NT2/D1 (cell line): ENCODE measurements at regions not wholly inside any gene's neighbourhood (a gene's known extent, or its start where the extent isn't known, plus 50 kb on each side); places are given as distances from the start of the nearest gene placed in this dataset.

Experiments
- DNase-seq: peaks from one replicate; pipeline ENCODE4 v3.0.0-alpha.2; 2011; ENCODE audit warnings: low read depth, low spot score
- H3K27me3 ChIP-seq: 2 replicates; pipeline ENCODE4 v1.6.0; 2011; ENCODE audit warnings: mild to moderate bottlenecking; ENCODE audit not compliant: insufficient read length, insufficient read depth
- H3K36me3 ChIP-seq: 2 replicates; pipeline ENCODE4 v1.6.1; 2011; ENCODE audit warnings: mild to moderate bottlenecking, low read length, mixed read lengths; ENCODE audit not compliant: insufficient read depth, insufficient read length
- H3K4me1 ChIP-seq: 2 replicates; pipeline ENCODE4 v1.5.1; 2011; ENCODE audit not compliant: insufficient read depth, insufficient read length
- H3K4me3 ChIP-seq: 2 replicates; pipeline ENCODE4 v1.5.1; 2011; ENCODE audit warnings: low read depth; ENCODE audit not compliant: insufficient read length
- H3K9ac ChIP-seq: 2 replicates; pipeline ENCODE4 v1.6.0; 2011; ENCODE audit warnings: low read depth; ENCODE audit not compliant: insufficient read length
- H3K9me3 ChIP-seq: 2 replicates; pipeline ENCODE4 v1.5.1; 2011; ENCODE audit warnings: mild to moderate bottlenecking, low read length; ENCODE audit not compliant: insufficient read depth
- SUZ12 ChIP-seq: IDR thresholded peaks from 2 replicates; pipeline ENCODE4 v1.6.1; 2011; ENCODE audit not compliant: insufficient read length, insufficient read depth; ENCODE audit errors: extremely low read depth
- YY1 ChIP-seq: IDR thresholded peaks from 2 replicates; pipeline ENCODE4 v1.6.1; 2011; ENCODE audit not compliant: insufficient read length, insufficient read depth
- ZNF274 ChIP-seq: IDR thresholded peaks from 2 replicates; pipeline ENCODE4 v1.6.1; 2011; ENCODE audit warnings: mild to moderate bottlenecking, low read depth, low read length

DNA sequence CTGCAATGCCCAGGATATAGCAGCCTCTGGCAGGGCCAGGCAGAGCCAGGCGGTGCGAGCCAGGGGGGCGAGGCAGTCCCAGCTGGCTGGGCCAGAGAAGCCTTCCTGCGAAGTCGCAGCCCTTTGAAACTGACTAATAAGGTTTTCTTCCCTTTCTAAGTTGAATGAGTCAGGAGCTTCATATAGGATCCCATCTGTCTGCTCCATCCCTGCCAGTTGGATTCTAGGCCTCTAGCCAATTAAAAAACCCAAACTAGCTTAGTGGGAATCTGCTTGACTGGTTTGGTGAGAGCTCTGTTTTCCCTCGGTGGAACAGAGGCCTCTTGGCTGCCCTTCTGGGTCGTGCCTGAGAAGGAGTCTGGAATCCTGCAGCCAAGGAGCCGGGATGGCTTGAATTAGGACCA lies 70.1 kb upstream of the RAPGEF1 start:
- Histone ChIP-seq H3K4me3 (no peak overlapping the region), H3K9ac (no peak overlapping the region), H3K9me3 (no peaks in the 10 kb centered on the region), H3K36me3 (no peaks in the 10 kb centered on the region), H3K27me3 (no peaks in the 10 kb centered on the region), H3K4me1 (peaks cover 7% of the 10 kb centered on the region)
- TF ChIP-seq YY1, result no peak
- no peak for DNase-seq

DNA sequence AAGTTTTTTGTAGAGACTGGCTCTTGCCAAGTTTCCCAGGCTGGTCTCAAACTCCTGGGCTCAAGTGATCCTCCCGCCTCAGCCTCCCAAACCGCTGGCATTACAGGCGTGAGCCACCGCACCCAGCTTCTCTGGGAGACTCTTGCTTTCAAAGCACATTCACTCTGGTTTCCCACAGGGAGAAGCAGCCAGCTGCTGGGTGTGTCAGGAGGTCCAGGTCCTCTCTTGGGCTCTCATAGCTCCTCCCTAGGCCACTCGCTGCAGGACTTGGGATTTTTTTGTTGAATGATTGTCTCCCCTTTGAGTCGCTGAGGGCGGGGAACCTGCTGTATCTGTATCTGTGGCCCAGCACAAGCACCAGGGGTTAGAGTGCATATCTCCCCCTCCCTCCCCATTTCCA lies 68.4 kb upstream of the RAPGEF1 start:
- H3K27me3 ChIP-seq, result no peaks in the 10 kb centered on the region
- no peaks in the 10 kb centered on the region for H3K9me3 ChIP-seq
- no peak overlapping the region for H3K4me3 ChIP-seq
- no peak for DNase-seq
- TF ChIP-seq ZNF274 (no peak), SUZ12 (no peak), YY1 (no peak)
- no peaks in the 10 kb centered on the region for H3K36me3 ChIP-seq
- no peak overlapping the region for H3K9ac ChIP-seq
- H3K4me1 ChIP-seq, result peaks cover 7% of the 10 kb centered on the region

DNA sequence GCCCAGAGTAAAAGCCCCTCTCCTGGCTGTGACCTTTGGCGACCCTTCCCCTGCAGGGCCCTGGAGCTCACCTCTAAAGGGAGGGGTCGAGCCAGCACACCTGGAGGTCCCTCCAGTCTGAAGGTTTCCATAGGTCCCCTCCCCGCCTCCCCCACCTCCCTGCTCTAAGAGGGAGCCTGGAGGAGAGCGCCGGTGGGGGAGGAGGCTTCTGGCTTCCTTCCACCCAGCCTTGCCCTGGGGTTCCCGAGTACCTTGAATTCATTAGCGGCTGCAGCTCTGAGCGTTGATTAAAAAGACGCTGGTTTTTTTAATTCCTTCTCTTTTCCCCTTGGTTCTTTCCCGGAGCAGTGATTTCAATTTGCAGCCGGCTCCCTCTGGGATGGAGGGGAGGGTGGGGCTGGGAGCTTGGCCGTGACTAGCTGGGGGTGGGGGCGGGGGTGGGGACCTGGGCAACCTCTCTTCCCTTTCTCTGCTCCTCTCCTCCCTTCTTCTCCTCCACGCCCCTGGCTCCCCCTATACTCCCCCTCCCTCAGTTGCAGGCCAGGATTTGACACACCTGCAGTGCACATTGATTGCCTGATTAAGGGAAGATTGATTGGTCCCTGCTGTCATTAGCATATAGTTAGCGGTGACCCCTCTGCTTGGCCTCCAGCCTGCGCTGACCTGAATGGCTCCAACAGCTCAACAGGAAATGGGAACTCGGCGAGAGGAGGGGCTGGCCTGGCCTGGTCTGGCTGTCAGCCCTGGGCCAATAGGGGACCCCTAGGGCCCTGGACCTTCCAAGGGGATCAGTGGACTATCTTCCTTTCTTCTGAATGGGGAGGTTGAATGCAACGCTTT lies 67.5 kb upstream of the RAPGEF1 start:
- Histone ChIP-seq H3K9ac (peak overlapping the region; percentile 53), H3K36me3 (no peaks in the 10 kb centered on the region), H3K27me3 (no peaks in the 10 kb centered on the region), H3K4me3 (peak overlapping the region; percentile 22), H3K9me3 (no peaks in the 10 kb centered on the region), H3K4me1 (peaks cover 7% of the 10 kb centered on the region)
- TF ChIP-seq SUZ12 (no peak), ZNF274 (no peak), YY1 (no peak)
- peak; percentile 75 for DNase-seq

DNA sequence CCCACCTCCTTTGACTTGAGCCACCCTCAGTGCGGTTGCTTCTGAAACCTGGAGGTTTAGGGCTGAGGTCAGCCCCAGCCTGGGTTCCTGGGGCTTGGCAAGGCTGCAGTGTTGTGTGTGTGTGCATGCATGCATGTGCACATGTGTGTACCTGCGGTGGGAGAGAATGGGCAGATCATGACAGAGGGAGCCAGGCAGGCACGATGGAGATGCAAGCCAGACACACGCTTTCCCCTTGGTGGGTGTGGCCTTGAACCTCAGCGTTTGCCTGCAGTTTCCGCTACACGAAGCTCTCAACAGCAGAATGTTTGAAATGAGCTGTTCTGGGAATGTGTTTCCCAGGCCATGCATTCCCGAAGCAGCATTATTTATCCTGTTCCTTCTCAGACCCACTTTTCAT lies 65.9 kb upstream of the RAPGEF1 start:
- no peaks in the 10 kb centered on the region for H3K27me3 ChIP-seq
- no peaks in the 10 kb centered on the region for H3K36me3 ChIP-seq
- H3K9me3 ChIP-seq, result no peaks in the 10 kb centered on the region
- H3K4me1 ChIP-seq, result peaks cover 7% of the 10 kb centered on the region
- H3K9ac ChIP-seq, result no peak overlapping the region
- no peak for DNase-seq
- no peak for TF ChIP-seq YY1
- H3K4me3 ChIP-seq, result no peak overlapping the region

DNA sequence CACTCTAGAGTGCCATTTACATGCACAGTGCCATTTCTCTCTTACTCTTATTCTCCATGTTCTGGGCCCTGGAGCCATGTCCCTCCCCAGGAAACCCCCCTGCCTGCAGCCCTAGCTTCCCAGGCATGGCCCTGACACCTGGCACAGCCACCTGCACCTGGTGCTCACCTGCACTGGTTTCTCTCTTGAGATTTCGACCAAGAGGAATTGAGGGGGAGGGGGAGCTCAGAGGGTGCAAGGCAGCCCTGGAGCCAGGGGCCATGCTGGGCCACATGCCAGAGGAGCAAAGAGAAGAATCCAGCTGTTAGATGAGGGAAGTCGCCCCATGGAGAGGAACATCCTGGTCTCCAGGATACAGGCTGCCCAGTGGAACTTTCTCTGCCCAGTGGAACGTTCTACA lies 65.0 kb upstream of the RAPGEF1 start:
- no peak for TF ChIP-seq SUZ12
- TF ChIP-seq ZNF274, result no peak
- TF ChIP-seq YY1, result no peak
- no peaks in the 10 kb centered on the region for H3K27me3 ChIP-seq
- H3K36me3 ChIP-seq, result no peaks in the 10 kb centered on the region
- peaks cover 7% of the 10 kb centered on the region for H3K4me1 ChIP-seq
- no peaks in the 10 kb centered on the region for H3K9me3 ChIP-seq
- H3K4me3 ChIP-seq, result no peak overlapping the region
- H3K9ac ChIP-seq, result no peak overlapping the region
- DNase-seq, result no peak

DNA sequence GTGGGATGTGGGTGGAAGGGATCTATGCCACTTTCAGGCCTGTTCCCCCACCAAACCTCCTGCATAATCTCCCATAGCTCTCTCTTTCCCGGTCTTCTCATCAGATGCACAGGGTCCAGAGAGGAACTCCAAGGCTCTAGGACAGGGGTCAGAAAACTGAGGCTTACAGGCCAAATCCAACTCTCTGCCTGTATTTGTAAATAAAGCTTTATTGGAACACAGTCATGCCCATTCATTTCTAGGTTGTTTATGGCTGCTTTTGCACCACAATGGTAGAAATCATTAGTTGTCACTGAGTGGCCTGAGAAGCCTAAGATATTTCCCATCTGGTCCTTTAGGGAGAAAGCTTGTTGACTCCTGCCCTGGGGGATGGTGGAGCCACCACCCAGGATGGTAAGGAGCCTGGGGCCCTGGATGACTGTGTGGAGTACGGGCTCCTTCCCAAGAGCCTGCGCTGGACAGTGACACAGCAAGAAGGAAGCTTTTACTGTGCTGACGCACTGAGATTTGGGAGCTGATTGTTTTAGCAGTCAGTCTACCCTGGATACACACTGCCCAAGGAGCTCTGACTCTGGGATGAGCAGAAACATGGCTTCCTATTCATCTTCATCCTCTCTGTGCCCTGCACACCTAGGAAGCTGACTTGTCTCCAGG lies 64.0 kb upstream of the RAPGEF1 start:
- Histone ChIP-seq H3K36me3 (no peaks in the 10 kb centered on the region), H3K4me1 (peaks cover 7% of the 10 kb centered on the region), H3K27me3 (no peaks in the 10 kb centered on the region), H3K9me3 (no peaks in the 10 kb centered on the region), H3K9ac (no peak overlapping the region), H3K4me3 (no peak overlapping the region)
- TF ChIP-seq ZNF274 (no peak), SUZ12 (no peak), YY1 (no peak)
- no peak for DNase-seq

DNA sequence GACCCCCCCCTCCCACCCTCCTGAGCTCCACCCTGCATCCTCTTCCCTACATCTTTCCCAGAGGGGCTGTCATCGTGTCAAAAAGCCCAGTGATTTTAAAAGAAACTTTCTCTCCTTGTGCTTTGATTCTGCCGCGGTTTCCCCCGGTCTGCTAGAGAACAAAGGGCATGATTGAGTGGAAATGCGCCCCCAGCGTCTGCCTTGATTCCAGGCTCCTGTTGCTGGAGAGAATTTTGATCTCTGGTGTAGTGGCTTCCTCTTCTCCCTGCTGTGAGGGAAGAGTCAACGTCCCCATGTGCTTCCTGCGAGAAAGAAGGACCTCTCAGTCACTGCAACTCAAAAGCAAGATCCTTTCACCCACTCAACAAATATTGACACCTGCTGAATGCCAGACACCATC lies 61.9 kb upstream of the RAPGEF1 start:
- TF ChIP-seq ZNF274 (no peak), SUZ12 (no peak), YY1 (no peak)
- no peak overlapping the region for H3K9ac ChIP-seq
- H3K9me3 ChIP-seq, result no peaks in the 10 kb centered on the region
- H3K36me3 ChIP-seq, result no peaks in the 10 kb centered on the region
- peaks cover 6% of the 10 kb centered on the region for H3K4me1 ChIP-seq
- H3K27me3 ChIP-seq, result peaks cover 11% of the 10 kb centered on the region
- no peak overlapping the region for H3K4me3 ChIP-seq
- DNase-seq, result no peak
